ENCODE measurements at regions not wholly inside any gene's neighbourhood (a gene's known extent, or its start where the extent isn't known, plus 50 kb on each side); places are given as distances from the start of the nearest gene placed in this dataset.

- no peak for TF ChIP-seq POLR2A (IDR thresholded peaks at IDR 0.05; ENCODE audit: low read length)
- no peak for TF ChIP-seq GATA1 (IDR thresholded peaks at IDR 0.05; ENCODE audit: low read depth, low read length)
Measured at GRCh38 chr2:103773884-103774283, 1012.1 kb downstream of the TMEM182 start.
